ENCODE measurements at regions not wholly inside any gene's neighbourhood (a gene's known extent, or its start where the extent isn't known, plus 50 kb on each side); places are given as distances from the start of the nearest gene placed in this dataset.

- H3K27ac ChIP-seq = no peak overlapping the region
- H3K36me3 ChIP-seq = no peaks in the 10 kb centered on the region
- H3K4me3 ChIP-seq = no peak overlapping the region
- DNase-seq (no peak), ATAC-seq (no peak)
- TF ChIP-seq, protein P1, sequence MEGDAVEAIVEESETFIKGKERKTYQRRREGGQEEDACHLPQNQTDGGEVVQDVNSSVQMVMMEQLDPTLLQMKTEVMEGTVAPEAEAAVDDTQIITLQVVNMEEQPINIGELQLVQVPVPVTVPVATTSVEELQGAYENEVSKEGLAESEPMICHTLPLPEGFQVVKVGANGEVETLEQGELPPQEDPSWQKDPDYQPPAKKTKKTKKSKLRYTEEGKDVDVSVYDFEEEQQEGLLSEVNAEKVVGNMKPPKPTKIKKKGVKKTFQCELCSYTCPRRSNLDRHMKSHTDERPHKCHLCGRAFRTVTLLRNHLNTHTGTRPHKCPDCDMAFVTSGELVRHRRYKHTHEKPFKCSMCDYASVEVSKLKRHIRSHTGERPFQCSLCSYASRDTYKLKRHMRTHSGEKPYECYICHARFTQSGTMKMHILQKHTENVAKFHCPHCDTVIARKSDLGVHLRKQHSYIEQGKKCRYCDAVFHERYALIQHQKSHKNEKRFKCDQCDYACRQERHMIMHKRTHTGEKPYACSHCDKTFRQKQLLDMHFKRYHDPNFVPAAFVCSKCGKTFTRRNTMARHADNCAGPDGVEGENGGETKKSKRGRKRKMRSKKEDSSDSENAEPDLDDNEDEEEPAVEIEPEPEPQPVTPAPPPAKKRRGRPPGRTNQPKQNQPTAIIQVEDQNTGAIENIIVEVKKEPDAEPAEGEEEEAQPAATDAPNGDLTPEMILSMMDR (IDR thresholded peaks at IDR 0.05) = no peak
- H3K4me1 ChIP-seq = no peaks in the 10 kb centered on the region
- no peaks in the 10 kb centered on the region for H3K27me3 ChIP-seq (ENCODE audit: low read depth)
- no peaks in the 10 kb centered on the region for H3K9me3 ChIP-seq
- intact Hi-C loops (cut with DNase I) = no loop called here
Measured at GRCh38 chrX:39469126-39469525, 628.6 kb downstream of the BCOR start.

DNA sequence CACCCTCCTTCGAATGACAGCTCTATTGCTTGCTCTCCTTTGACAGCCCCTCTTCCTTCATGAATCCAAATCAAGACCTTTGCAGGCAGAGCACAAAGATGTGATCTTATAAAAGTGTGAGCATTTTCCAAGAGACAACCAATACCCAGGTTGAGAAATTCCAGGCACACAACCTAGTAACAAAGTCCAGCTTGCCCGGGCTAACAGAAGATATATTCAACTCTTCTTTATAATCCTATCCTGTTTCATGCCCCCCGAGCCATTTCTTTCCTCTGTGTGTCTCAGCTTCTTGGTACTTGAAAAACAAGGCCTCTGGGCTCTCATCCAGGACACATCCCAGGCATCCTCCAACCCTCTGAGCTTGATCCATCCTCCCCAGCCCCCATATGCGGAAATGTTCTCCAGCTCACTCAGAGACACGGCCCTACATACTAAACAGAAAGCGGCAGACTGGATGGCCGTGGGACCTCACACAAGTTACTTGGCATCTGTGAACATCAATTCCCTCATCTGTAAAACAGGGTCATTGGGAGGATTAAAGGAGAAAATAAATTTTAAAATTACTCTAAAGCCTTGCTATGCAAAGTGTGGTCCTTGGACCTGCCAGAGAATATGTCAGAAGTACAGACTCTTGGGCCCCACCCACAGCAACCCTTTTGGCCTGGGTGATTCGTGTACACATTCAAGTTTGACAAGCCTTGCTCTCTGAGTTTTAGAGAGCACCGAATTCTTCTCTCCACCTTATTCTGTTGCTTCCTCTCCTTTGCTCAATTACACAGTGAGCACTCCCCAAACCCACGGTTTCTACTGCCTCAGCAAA is 627.0 kb downstream of the BCOR start:
- no peak for ATAC-seq
- TF ChIP-seq, protein P1 (IDR thresholded peaks at IDR 0.05) = no peak

DNA sequence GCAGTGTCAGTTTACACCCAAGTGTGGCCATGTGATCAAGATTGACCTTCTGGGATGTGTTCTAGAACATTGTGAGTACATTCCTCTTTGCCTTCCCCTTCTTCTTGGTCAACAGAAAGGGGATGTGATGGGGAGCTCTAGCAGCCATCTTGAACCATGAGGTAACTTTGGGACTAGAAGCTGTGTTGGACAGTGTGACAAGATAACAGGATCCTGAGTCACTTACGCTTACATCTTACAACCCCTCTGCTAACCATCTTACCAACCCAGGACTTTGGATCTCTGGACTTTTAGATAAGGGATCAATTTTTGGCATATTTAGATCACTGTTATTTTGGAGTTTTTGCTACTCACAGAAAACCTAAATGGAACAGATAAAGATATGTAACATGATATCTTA is 625.6 kb downstream of the BCOR start:
- Histone ChIP-seq H3K9me3 (no peaks in the 10 kb centered on the region), H3K36me3 (no peaks in the 10 kb centered on the region), H3K27ac (no peak overlapping the region), H3K27me3 (ENCODE audit: low read depth) (no peaks in the 10 kb centered on the region), H3K4me1 (no peaks in the 10 kb centered on the region), H3K4me3 (no peak overlapping the region)
- ATAC-seq (no peak), DNase-seq (no peak)
- TF ChIP-seq, protein P1 (IDR thresholded peaks at IDR 0.05) = no peak
- intact Hi-C loops (cut with DNase I) = no loop called here

More for the DNA sequence above, 627.0 kb downstream of the BCOR start:
- Histone ChIP-seq H3K4me1 (no peaks in the 10 kb centered on the region), H3K27me3 (ENCODE audit: low read depth) (no peaks in the 10 kb centered on the region), H3K27ac (no peak overlapping the region), H3K4me3 (no peak overlapping the region), H3K36me3 (no peaks in the 10 kb centered on the region), H3K9me3 (no peaks in the 10 kb centered on the region)
- intact Hi-C loops (cut with DNase I) = no loop called here
- no peak for DNase-seq

- ATAC-seq (no peak), DNase-seq (no peak)
- intact Hi-C loops (cut with DNase I) = no loop called here
- Histone ChIP-seq H3K4me3 (no peak overlapping the region), H3K4me1 (no peaks in the 10 kb centered on the region), H3K9me3 (no peaks in the 10 kb centered on the region), H3K36me3 (no peaks in the 10 kb centered on the region), H3K27me3 (ENCODE audit: low read depth) (no peaks in the 10 kb centered on the region), H3K27ac (no peak overlapping the region)
- TF ChIP-seq, protein P1 (IDR thresholded peaks at IDR 0.05) = no peak
Measured at GRCh38 chrX:39473812-39474211, 623.9 kb downstream of the BCOR start.

DNA sequence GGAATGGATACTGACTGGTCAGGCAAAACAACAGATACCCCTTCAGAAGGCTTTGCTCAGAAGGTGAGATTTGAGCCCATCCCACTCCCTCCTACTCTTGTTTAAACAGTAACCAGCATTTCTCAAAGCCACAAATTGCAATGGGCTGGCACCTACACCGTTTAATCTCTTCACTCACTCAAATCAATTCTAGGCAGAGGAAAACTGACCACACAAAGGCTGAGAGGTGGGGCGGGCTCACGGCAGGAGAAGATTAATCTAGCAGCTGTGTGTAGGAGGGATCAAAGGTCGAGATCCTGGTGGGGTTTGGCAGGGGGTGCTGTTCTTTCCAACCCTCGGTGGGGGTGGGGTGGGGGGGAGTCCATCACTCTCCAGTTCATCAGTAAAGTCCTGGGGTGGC is 622.4 kb downstream of the BCOR start:
- Histone ChIP-seq H3K4me3 (no peak overlapping the region), H3K9me3 (no peaks in the 10 kb centered on the region), H3K27me3 (ENCODE audit: low read depth) (no peaks in the 10 kb centered on the region), H3K4me1 (no peaks in the 10 kb centered on the region), H3K36me3 (no peaks in the 10 kb centered on the region), H3K27ac (no peak overlapping the region)
- intact Hi-C loops (cut with DNase I) = no loop called here
- ATAC-seq (no peak), DNase-seq (no peak)
- TF ChIP-seq, protein P1 (IDR thresholded peaks at IDR 0.05) = no peak

All from lower lobe of right lung (tissue), 2 donors.